Left renal pelvis (tissue), 4 donors: ENCODE measurements at regions not wholly inside any gene's neighbourhood (a gene's known extent, or its start where the extent isn't known, plus 50 kb on each side); places are given as distances from the start of the nearest gene placed in this dataset.

Source experiments
- DNase-seq, 4 donors: peaks; one replicate each; pipeline ENCODE4 v3.0.0-alpha.2; 2013; ENCODE audit warnings: low read depth in 4 of 4, low spot score in 3 of 4

GRCh38 chr4:100811046-100811445 lies 293.2 kb upstream of the EMCN start:
- DNase-seq: no peak

- no peak for DNase-seq
Observed at GRCh38 chr4:100809506-100809905, 291.7 kb upstream of the EMCN start.

DNA sequence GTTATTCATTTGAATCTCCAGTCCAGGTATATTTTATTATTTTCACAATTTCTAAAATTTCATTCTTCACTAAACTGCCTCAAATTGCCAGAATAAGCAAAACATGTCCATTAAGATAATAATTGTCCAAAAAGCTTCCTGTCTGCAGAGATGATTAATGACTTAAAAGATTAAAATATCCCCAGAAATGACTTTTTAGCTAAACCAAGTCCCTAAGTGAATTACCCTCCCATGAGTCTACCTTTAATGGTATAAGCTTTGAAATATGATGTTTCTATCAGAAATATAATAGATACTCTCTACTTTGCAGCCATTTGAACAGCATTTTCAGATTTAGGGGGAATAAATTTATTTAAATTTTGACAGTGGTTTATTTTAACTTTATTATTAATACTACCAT lies 289.2 kb upstream of the EMCN start:
- DNase-seq: no peak

- no peak for DNase-seq
Observed at GRCh38 chr4:100805538-100805937, 287.7 kb upstream of the EMCN start.

DNA sequence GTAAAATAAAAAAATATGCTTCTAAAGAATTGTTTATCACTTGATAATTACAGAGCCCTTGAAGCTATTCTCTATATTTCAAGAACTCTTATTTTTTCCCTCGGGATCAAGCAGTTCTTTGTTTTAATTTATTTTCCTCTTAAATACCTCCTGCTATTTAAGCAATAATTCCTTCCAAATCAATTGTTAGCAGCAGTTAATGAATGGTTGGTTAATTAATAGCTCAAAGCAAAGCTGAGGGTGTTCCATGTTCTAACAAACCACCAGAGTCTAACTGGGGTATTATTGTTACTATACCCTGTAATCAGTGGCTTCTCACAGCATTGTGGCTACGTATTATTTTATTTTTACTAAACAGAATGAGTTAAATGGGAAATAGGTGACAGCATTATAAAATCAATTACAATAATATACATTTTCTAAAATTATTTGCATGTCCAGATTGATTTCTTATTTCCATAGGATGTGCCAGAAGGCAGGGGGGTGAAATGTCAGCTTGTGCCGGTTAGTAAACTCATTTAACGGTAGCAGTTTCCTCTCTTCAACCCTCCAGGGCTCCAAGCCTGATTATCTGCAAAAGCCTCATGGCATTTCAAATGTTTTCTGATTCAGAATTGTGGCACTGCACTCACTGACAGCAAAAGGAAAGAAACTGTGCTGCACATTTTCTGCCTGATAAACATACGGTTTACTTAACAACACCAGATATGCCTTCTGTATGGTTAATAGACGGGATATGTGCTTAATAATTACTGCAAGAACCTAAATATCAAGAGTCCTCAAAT lies 286.9 kb upstream of the EMCN start:
- DNase-seq: no peak

- DNase-seq: no peak
Observed at GRCh38 chr4:100803751-100804150, 285.9 kb upstream of the EMCN start.

- no peak for DNase-seq
Observed at GRCh38 chr4:100799761-100800539, 282.1 kb upstream of the EMCN start.

- DNase-seq: no peak
Observed at GRCh38 chr4:100797791-100798190, 280.0 kb upstream of the EMCN start.

GRCh38 chr4:100797356-100797755 lies 279.5 kb upstream of the EMCN start:
- no peak for DNase-seq

- DNase-seq: no peak
Observed at GRCh38 chr4:100796332-100796731, 278.5 kb upstream of the EMCN start.

DNA sequence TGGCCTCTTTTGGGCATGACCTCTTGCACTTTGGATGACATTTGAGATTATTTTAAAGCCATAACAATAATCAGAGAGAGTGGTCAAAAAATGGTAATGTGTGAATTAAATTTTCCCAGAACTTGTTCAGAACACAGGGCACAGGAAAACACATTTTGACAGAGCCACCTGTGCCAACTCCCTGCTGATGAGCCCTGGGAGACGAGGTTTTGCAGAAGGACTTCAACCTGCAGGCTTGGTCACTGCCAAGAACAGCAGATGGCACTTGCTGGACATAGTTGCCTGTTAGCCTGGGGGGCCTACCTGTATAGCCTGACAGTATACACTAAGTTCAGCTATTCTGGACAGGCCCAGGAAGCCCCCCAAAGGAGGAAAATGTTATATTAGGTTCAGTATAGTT lies 277.8 kb upstream of the EMCN start:
- no peak for DNase-seq

DNA sequence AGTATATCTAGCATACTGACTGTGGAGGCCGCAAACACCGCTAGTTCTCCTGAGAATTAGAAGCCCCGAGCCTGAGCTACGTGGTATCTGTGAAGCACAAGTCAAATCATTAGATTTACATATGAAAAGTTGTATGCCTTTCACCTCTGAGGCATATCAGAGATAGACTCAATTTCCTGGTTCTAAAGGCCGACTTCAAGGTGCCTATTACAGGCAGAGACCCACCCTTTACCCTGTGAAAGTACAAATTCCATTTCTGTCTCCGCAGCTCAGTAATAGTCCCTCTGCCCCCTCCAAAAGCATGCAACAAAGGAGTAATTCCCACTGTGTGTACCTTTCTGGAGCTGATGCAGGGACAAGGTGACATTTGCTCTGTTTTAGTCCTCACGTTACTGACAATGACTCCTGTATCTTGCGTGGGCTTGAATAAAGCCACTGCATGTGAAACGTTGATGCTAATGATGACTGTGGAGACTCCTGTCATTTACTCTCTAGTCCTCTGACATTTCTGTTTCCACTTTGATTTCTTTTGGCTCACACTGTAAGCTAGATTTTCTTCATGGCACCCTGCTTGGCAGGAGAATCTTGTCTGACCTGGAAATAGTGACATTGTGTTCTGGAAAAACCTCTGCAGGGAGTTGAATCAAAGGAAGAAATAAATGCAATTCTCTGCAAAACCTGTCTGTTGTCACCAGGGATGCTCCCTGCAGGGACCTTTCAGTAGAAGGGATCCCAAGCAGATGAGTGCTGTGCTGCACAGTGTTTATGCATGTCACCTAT lies 273.2 kb upstream of the EMCN start:
- no peak for DNase-seq

DNA sequence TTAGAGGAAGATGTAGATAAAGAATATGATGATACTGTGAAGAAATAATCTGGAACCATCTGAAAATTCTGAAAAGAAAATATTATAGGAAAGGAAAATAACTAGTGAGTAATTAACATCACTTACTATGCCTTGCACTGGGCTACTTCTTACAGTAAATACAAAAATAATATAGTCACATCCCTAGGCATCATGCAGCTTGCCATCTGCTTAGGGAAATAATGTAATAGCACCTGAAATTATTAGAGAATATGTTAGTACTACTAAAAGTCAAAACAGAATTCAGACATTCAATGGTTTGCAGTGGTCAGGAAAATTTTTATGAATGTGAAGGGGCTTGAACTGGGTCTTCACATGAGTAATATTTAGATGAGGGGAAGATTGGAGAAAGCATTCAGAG lies 272.2 kb upstream of the EMCN start:
- no peak for DNase-seq

DNA sequence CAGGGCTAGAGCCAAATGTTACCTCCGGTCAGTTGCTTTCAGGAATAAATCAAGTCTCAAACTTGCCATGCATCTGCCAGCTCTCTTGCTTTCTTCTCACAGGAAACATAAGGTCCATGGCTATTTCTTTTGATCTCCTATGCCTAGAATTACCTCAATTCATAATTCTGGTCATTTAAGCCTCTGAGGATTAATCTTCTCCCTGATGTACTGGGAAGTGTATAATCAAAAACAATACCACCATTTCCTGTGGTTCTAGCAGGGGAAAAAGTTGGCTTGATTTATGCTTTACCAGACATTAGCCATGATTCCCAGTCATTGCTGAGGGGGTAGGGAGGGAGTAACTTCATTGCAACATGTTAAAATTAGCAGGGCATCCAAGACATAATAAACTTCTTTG lies 268.7 kb upstream of the EMCN start:
- no peak for DNase-seq

GRCh38 chr4:100782356-100782755 lies 264.5 kb upstream of the EMCN start:
- DNase-seq: no peak

DNA sequence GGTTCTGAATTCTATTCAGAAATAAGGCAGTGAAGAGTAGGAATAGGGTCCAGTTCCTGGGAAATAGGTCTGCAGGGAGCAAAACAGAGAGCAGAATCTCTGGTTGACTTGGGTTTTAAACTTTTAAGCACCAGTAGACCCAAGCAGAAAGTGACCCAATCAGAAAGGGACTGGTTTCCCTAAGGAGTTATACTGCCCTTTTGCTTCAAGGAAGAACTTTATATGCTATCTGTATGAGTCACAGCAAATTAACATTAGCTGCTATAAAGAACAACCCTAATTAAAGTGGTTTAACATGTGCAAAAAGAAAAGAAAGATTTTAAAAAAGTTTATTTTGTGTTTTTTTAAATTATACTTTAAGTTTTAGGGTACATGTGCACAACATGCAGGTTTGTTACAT lies 263.6 kb upstream of the EMCN start:
- DNase-seq: no peak

GRCh38 chr4:100780126-100780525 lies 262.3 kb upstream of the EMCN start:
- DNase-seq: no peak

DNA sequence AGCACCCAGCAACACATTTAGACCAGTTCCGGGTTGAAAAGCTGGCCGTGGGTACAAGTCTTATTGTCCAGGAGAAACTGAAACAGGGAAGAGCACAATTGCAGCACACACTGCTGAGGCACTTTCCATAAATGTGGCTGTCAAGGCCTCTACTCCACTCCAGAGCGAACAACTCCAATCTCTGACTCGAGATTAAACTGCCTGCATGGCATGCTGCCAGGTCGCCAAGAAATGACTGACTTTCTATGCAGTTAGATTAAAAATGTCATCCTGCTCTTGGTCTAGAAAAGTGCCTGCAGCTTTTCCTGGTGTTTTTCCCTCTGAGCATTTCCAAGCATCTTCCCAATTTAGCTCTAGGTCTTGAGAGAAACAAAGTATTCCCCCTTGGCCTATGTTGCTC lies 260.6 kb upstream of the EMCN start:
- no peak for DNase-seq

- DNase-seq: no peak
Observed at GRCh38 chr4:100762738-100763137, 244.9 kb upstream of the EMCN start.

- DNase-seq: no peak
Observed at GRCh38 chr4:100754751-100755150, 236.9 kb upstream of the EMCN start.

- no peak for DNase-seq
Observed at GRCh38 chr4:100746141-100746739, 228.4 kb upstream of the EMCN start.
